ENCODE measurements at regions not wholly inside any gene's neighbourhood (a gene's known extent, or its start where the extent isn't known, plus 50 kb on each side); places are given as distances from the start of the nearest gene placed in this dataset.

GRCh38 chr16:85470873-85471272, 142.2 kb upstream of the GSE1 start:
- peaks cover 0 to 67% of the 10 kb centered on the region in 2 experiments; a peak in 3 of 4 replicates for H3K4me1 ChIP-seq (ENCODE audit: control insufficient read depth in 1 of 2, insufficient read depth in 2 of 2, low read depth in 1 of 2, low read length in 1 of 2)
- no peaks in the 10 kb centered on the region for H3K9me2 ChIP-seq
- H2AFZ ChIP-seq (ENCODE audit: low read depth) = no peak overlapping the region
- no peak overlapping the region for H3K4me2 ChIP-seq
- peak overlapping the region in 1 of 2 experiments; percentile 8; a peak in 1 of 4 replicates for H3K27ac ChIP-seq (ENCODE audit: low read depth in 2 of 2, low read length in 1 of 2)
- 88% methylated on average over 13 of the region's 13 CpGs for WGBS (ENCODE audit: low lambda C conversion rate)
- CTCF ChIA-PET = interaction anchor here (0.6 to 2.2 kb wide), 8 partner anchors 9 to 195 kb away, joined by 3 to 8 read pairs (median 4); no protein-coding TSS in a partner anchor
- no peak for DNase-seq
- H3K36me3 ChIP-seq (replicated peaks in 1 of 2; ENCODE audit: control insufficient read depth in 1 of 2, insufficient read depth in 2 of 2, low read length in 1 of 2) = no peaks in the 10 kb centered on the region
- no peak overlapping the region for H3K9ac ChIP-seq
- POLR2A ChIA-PET = interaction anchor here (1.4 kb wide), 1 partner anchor 9 kb away, joined by 4 read pairs; no protein-coding TSS in a partner anchor
- H3K79me2 ChIP-seq (ENCODE audit: insufficient read depth) = no peaks in the 10 kb centered on the region
- H3K27me3 ChIP-seq (ENCODE audit: insufficient read depth) = no peaks in the 10 kb centered on the region
- peaks cover 5% of the 10 kb centered on the region; the same call in 1 of the 2 replicates for H4K20me1 ChIP-seq (ENCODE audit: insufficient read depth)
- no peaks in the 10 kb centered on the region for H3F3A ChIP-seq (replicated peaks; ENCODE audit: insufficient read depth)
- H3K4me3 ChIP-seq (ENCODE audit: low read depth in 2 of 2, low read length in 1 of 2) = no peak overlapping the region
- TF ChIP-seq EZH2phosphoT487 (IDR thresholded peaks at IDR 0.05; ENCODE audit: borderline replicate concordance, low read depth) = no peak
- no peak for TF ChIP-seq NRF1 (IDR thresholded peaks at IDR 0.05; ENCODE audit: low read depth, low read length)
- H3K9me3 ChIP-seq = no peaks in the 10 kb centered on the region

- Histone ChIP-seq H3K9me3 (no peaks in the 10 kb centered on the region), H4K20me1 (ENCODE audit: insufficient read depth) (no peaks in the 10 kb centered on the region), H2AFZ (ENCODE audit: low read depth) (no peak overlapping the region), H3K27me3 (ENCODE audit: insufficient read depth) (no peaks in the 10 kb centered on the region), H3K36me3 (replicated peaks in 1 of 2; ENCODE audit: control insufficient read depth in 1 of 2, insufficient read depth in 2 of 2, low read length in 1 of 2) (no peaks in the 10 kb centered on the region), H3K9me2 (no peaks in the 10 kb centered on the region), H3F3A (replicated peaks; ENCODE audit: insufficient read depth) (no peaks in the 10 kb centered on the region), H3K9ac (no peak overlapping the region), H3K4me2 (no peak overlapping the region), H3K27ac (ENCODE audit: low read depth in 2 of 2, low read length in 1 of 2) (peak overlapping the region in 1 of 2 experiments; percentile 76; a peak in 2 of 4 replicates), H3K4me3 (ENCODE audit: low read depth in 2 of 2, low read length in 1 of 2) (no peak overlapping the region), H3K79me2 (ENCODE audit: insufficient read depth) (no peaks in the 10 kb centered on the region), H3K4me1 (ENCODE audit: control insufficient read depth in 1 of 2, insufficient read depth in 2 of 2, low read depth in 1 of 2, low read length in 1 of 2) (peaks cover 0 to 64% of the 10 kb centered on the region in 2 experiments; a peak in 2 of 4 replicates)
- TF ChIP-seq YY1 (IDR thresholded peaks at IDR 0.05; ENCODE audit: low read depth) = no peak
- no peak for TF ChIP-seq SMC3 (IDR thresholded peaks at IDR 0.05; ENCODE audit: low read depth, low read length)
- no peak for TF ChIP-seq CHD2 (IDR thresholded peaks at IDR 0.05; ENCODE audit: low read length, partially characterized antibody)
- no peak for TF ChIP-seq IRF3 (IDR thresholded peaks at IDR 0.05; ENCODE audit: low read depth, low read length)
- no peak for TF ChIP-seq FOSL2 (IDR thresholded peaks at IDR 0.05; ENCODE audit: borderline replicate concordance, low read depth)
- TF ChIP-seq GABPA (IDR thresholded peaks at IDR 0.05; ENCODE audit: low read depth) = no peak
- no peak for TF ChIP-seq TEAD4 (IDR thresholded peaks at IDR 0.05; ENCODE audit: borderline replicate concordance, insufficient read depth)
- TF ChIP-seq SIN3A (IDR thresholded peaks at IDR 0.05; ENCODE audit: borderline replicate concordance, low read depth, low read length) = no peak
- no peak for TF ChIP-seq REST (IDR thresholded peaks at IDR 0.05; ENCODE audit: low read depth, low read length)
- TF ChIP-seq TCF12 (IDR thresholded peaks at IDR 0.05) = no peak
- TF ChIP-seq NRF1 (IDR thresholded peaks at IDR 0.05; ENCODE audit: low read depth, low read length) = no peak
- no peak for TF ChIP-seq POLR2AphosphoS5 (IDR thresholded peaks at IDR 0.05; ENCODE audit: low read depth, low read length)
- no peak for TF ChIP-seq EP300 (IDR thresholded peaks at IDR 0.05; ENCODE audit: borderline replicate concordance in 1 of 2, low read depth in 1 of 2, low read length in 1 of 2)
- TF ChIP-seq MEF2A (IDR thresholded peaks at IDR 0.05; ENCODE audit: borderline replicate concordance, low read depth) = no peak
- no peak for TF ChIP-seq RAD21 (IDR thresholded peaks at IDR 0.05; ENCODE audit: low read length)
- no peak for TF ChIP-seq NFIC (IDR thresholded peaks at IDR 0.05; ENCODE audit: borderline replicate concordance)
- ChIA-PET CTCF (interaction anchor here (0.8 to 2.0 kb wide), 15 partner anchors 10 to 219 kb away, joined by 3 to 7 read pairs (median 4); no protein-coding TSS in a partner anchor), POLR2A (interaction anchor here (1.4 kb wide), 1 partner anchor 10 kb away, joined by 4 read pairs; no protein-coding TSS in a partner anchor)
- DNase-seq = no peak
- WGBS (ENCODE audit: low lambda C conversion rate) = 87% methylated on average over 15 of the region's 15 CpGs
Measured at GRCh38 chr16:85471469-85472431, 141.4 kb upstream of the GSE1 start.
